A673 (cell line): ENCODE measurements at regions not wholly inside any gene's neighbourhood (a gene's known extent, or its start where the extent isn't known, plus 50 kb on each side); places are given as distances from the start of the nearest gene placed in this dataset.

Experiments
- EZH2 ChIP-seq: fragments of 200-600 bp; sonication (generic); IDR thresholded peaks from 2 replicates; pipeline ENCODE4 v1.6.1; 2017; ENCODE audit warnings: borderline replicate concordance, low read depth, mild to moderate bottlenecking, mixed read lengths, antibody characterized with exemption, low read length; ENCODE audit not compliant: poor library complexity, severe bottlenecking
- TF ChIP-seq, protein P1 (sequence below): fragments of 300-800, 200-600 bp; sonication (generic); conservative IDR thresholded peaks from 2 replicates; pipeline ENCODE4 v1.5.1; 2017; ENCODE audit warnings: low read depth, mild to moderate bottlenecking, antibody characterized with exemption, low read length, moderate library complexity, mixed read lengths

DNA sequence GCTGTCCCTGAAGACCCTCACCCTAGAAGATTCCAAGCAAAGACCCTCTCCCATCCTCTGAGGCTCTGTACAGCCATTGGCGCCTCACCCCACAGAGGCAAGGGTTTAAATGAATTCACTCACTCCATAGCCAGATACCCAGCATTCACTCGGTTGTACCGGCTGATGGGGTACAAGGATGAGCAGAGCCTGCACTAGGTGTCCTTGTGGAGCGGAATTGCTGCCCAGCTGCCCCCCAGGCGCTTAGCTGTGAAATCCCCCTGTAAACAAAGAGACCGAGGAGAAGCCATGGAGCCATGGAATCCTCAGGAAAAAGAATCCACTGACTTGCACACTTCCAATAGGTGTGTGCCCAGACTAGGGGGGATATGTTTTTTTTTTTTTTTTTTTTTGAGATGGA, 117.3 kb downstream of the SHANK2 start:
- TF ChIP-seq, protein P1, sequence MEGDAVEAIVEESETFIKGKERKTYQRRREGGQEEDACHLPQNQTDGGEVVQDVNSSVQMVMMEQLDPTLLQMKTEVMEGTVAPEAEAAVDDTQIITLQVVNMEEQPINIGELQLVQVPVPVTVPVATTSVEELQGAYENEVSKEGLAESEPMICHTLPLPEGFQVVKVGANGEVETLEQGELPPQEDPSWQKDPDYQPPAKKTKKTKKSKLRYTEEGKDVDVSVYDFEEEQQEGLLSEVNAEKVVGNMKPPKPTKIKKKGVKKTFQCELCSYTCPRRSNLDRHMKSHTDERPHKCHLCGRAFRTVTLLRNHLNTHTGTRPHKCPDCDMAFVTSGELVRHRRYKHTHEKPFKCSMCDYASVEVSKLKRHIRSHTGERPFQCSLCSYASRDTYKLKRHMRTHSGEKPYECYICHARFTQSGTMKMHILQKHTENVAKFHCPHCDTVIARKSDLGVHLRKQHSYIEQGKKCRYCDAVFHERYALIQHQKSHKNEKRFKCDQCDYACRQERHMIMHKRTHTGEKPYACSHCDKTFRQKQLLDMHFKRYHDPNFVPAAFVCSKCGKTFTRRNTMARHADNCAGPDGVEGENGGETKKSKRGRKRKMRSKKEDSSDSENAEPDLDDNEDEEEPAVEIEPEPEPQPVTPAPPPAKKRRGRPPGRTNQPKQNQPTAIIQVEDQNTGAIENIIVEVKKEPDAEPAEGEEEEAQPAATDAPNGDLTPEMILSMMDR, result no peak
- TF ChIP-seq EZH2, result no peak
